HL-60 (cell line): ENCODE measurements at regions not wholly inside any gene's neighbourhood (a gene's known extent, or its start where the extent isn't known, plus 50 kb on each side); places are given as distances from the start of the nearest gene placed in this dataset.

ENCODE experiments used
- CTCF ChIP-seq: IDR thresholded peaks from one replicate; pipeline ENCODE4 v1.5.1; 2011; ENCODE audit warnings: low read length, control low read depth, inconsistent platforms; ENCODE audit not compliant: insufficient read depth
- GABPA ChIP-seq: IDR thresholded peaks from 2 replicates; pipeline ENCODE4 v1.6.1; 2012; ENCODE audit warnings: low read depth
- POLR2AphosphoS5 ChIP-seq: IDR thresholded peaks from 2 replicates; pipeline ENCODE4 v1.6.1; 2012; ENCODE audit warnings: low read depth
- SPI1 ChIP-seq: IDR thresholded peaks from 2 replicates; pipeline ENCODE4 v1.6.1; 2012; ENCODE audit warnings: low read depth, mild to moderate bottlenecking, borderline replicate concordance

GRCh38 chrX:4314586-4314985, 601.1 kb upstream of the PRKX start:
- TF ChIP-seq CTCF (no peak), GABPA (no peak), POLR2AphosphoS5 (no peak), SPI1 (no peak)
